ENCODE measurements at regions not wholly inside any gene's neighbourhood (a gene's known extent, or its start where the extent isn't known, plus 50 kb on each side); places are given as distances from the start of the nearest gene placed in this dataset.

GRCh38 chr11:109017489-109017888 is 352.6 kb downstream of the DDX10 start:
- in situ Hi-C loops (cut with MboI; ENCODE audit: low pct_unique_long_range_greater_than_20kb, low sequenced_read_pairs, unreplicated experiment) = no loop called here
- DNase-seq (ENCODE audit: low spot score) = no peak
- TF ChIP-seq CTCF (IDR thresholded peaks at IDR 0.05; ENCODE audit: extremely low read depth, insufficient read depth, missing control alignments) = no peak

GRCh38 chr11:109018639-109019038 is 353.8 kb downstream of the DDX10 start:
- no peak for TF ChIP-seq CTCF (IDR thresholded peaks at IDR 0.05; ENCODE audit: extremely low read depth, insufficient read depth, missing control alignments)
- in situ Hi-C loops (cut with MboI; ENCODE audit: low pct_unique_long_range_greater_than_20kb, low sequenced_read_pairs, unreplicated experiment) = no loop called here
- no peak for DNase-seq (ENCODE audit: low spot score)

GRCh38 chr11:109019342-109019936 is 354.6 kb downstream of the DDX10 start:
- no peak for TF ChIP-seq CTCF (IDR thresholded peaks at IDR 0.05; ENCODE audit: extremely low read depth, insufficient read depth, missing control alignments)
- in situ Hi-C loops (cut with MboI; ENCODE audit: low pct_unique_long_range_greater_than_20kb, low sequenced_read_pairs, unreplicated experiment) = no loop called here
- no peak for DNase-seq (ENCODE audit: low spot score)

- in situ Hi-C loops (cut with MboI; ENCODE audit: low pct_unique_long_range_greater_than_20kb, low sequenced_read_pairs, unreplicated experiment) = no loop called here
- DNase-seq (ENCODE audit: low spot score) = no peak
- no peak for TF ChIP-seq CTCF (IDR thresholded peaks at IDR 0.05; ENCODE audit: extremely low read depth, insufficient read depth, missing control alignments)
Measured at GRCh38 chr11:109023036-109023435, 358.2 kb downstream of the DDX10 start.

- no peak for TF ChIP-seq CTCF (IDR thresholded peaks at IDR 0.05; ENCODE audit: extremely low read depth, insufficient read depth, missing control alignments)
- in situ Hi-C loops (cut with MboI; ENCODE audit: low pct_unique_long_range_greater_than_20kb, low sequenced_read_pairs, unreplicated experiment) = no loop called here
- DNase-seq (ENCODE audit: low spot score) = no peak
Measured at GRCh38 chr11:109026891-109027489, 362.1 kb downstream of the DDX10 start.

- in situ Hi-C loops (cut with MboI; ENCODE audit: low pct_unique_long_range_greater_than_20kb, low sequenced_read_pairs, unreplicated experiment) = no loop called here
- TF ChIP-seq CTCF (IDR thresholded peaks at IDR 0.05; ENCODE audit: extremely low read depth, insufficient read depth, missing control alignments) = no peak
- no peak for DNase-seq (ENCODE audit: low spot score)
Measured at GRCh38 chr11:109027851-109028250, 363.0 kb downstream of the DDX10 start.
